IMR-90 (cell line): ENCODE measurements at regions not wholly inside any gene's neighbourhood (a gene's known extent, or its start where the extent isn't known, plus 50 kb on each side); places are given as distances from the start of the nearest gene placed in this dataset.

Experiments
- ATAC-seq: fragments of 200-7000 bp; cut with Tn5 transposase; 2 replicates; pipeline ENCODE4 v1.9.1; 2020; ENCODE audit warnings: low read depth, mild to moderate bottlenecking, moderate library complexity
- BruUV-seq: library from RNA; stranded (reverse); fragments of 400-500 nt; replicated peaks from 2 replicates; lab custom pipeline; 2021; lab: Mats Ljungman, UMichigan
- CTCF ChIA-PET: fragments of 300-600 bp; formaldehyde crosslinking; extraction: SDS; loops from one replicate; lab custom pipeline; 2021; ENCODE audit warnings: antibody characterized with exemption; lab: Yijun Ruan, JAX
- POLR2A ChIA-PET: fragments of 300-600 bp; sonication (Branson Sonifier 250); formaldehyde crosslinking; loops from one replicate; lab custom pipeline; 2022; ENCODE audit warnings: antibody characterized with exemption; ENCODE audit not compliant: unreplicated experiment; lab: Charles Lee
- DNase-seq: peaks from one replicate; pipeline ENCODE4 v3.0.0; 2013
- H2AFZ ChIP-seq: replicated peaks from 2 replicates; pipeline ENCODE3; 2013; ENCODE audit warnings: low read length, mild to moderate bottlenecking; ENCODE audit not compliant: poor library complexity
- H2AK5ac ChIP-seq: 2 replicates; pipeline ENCODE4 v1.6.1; 2013; ENCODE audit warnings: low read depth, low read length, inconsistent platforms
- H2AK9ac ChIP-seq: replicated peaks from 2 replicates; pipeline ENCODE3; 2013; ENCODE audit warnings: mild to moderate bottlenecking, low read depth, low read length, moderate library complexity; ENCODE audit not compliant: poor library complexity
- H2BK120ac ChIP-seq: 2 replicates; pipeline ENCODE4 v1.6.1; 2013; ENCODE audit warnings: low read depth, low read length, inconsistent platforms
- H2BK15ac ChIP-seq: 3 replicates; pipeline ENCODE4 v1.6.1; 2013; ENCODE audit warnings: low read depth, low read length, inconsistent platforms
- H2BK20ac ChIP-seq: 2 replicates; pipeline ENCODE4 v1.6.1; 2013; ENCODE audit warnings: low read depth, mild to moderate bottlenecking, inconsistent platforms, low read length, moderate library complexity
- H2BK5ac ChIP-seq: 2 replicates; pipeline ENCODE4 v1.6.1; 2013; ENCODE audit warnings: mild to moderate bottlenecking, low read depth, low read length, inconsistent platforms; ENCODE audit not compliant: poor library complexity, severe bottlenecking
- H3K14ac ChIP-seq: replicated peaks from 2 replicates; pipeline ENCODE4 v1.6.1; 2013; ENCODE audit warnings: low read depth, low read length, inconsistent platforms
- H3K18ac ChIP-seq: 2 replicates; pipeline ENCODE4 v1.6.1; 2013; ENCODE audit warnings: low read depth, low read length, control low read depth
- H3K23ac ChIP-seq: 2 replicates; pipeline ENCODE4 v1.6.1; 2013; ENCODE audit warnings: low read depth, low read length, inconsistent platforms
- H3K27ac ChIP-seq: 2 replicates; pipeline ENCODE4 v1.5.1; 2013; ENCODE audit warnings: mild to moderate bottlenecking, control low read depth, low read length; ENCODE audit not compliant: insufficient read depth
- H3K27me3 ChIP-seq: 2 replicates; pipeline ENCODE4 v1.6.1; 2013; ENCODE audit warnings: low read length; ENCODE audit not compliant: control insufficient read depth, insufficient read depth
- H3K36me3 ChIP-seq: 2 replicates; pipeline ENCODE4 v1.6.1; 2013; ENCODE audit warnings: low read length, mixed read lengths; ENCODE audit not compliant: control insufficient read depth, insufficient read depth
- H3K4ac ChIP-seq: 2 replicates; pipeline ENCODE4 v1.6.1; 2013; ENCODE audit warnings: low read depth, low read length, inconsistent platforms
- H3K4me1 ChIP-seq: 2 replicates; pipeline ENCODE4 v1.6.1; 2013; ENCODE audit warnings: low read length, mixed read lengths; ENCODE audit not compliant: control insufficient read depth, insufficient read depth
- H3K4me2 ChIP-seq: 2 replicates; pipeline ENCODE4 v1.6.1; 2013; ENCODE audit warnings: low read depth, mild to moderate bottlenecking, control low read depth, low read length, moderate library complexity
- H3K4me3 ChIP-seq: 2 replicates; pipeline ENCODE4 v1.5.1; 2013; ENCODE audit warnings: low read depth, mild to moderate bottlenecking, control low read depth, low read length, moderate library complexity; ENCODE audit not compliant: insufficient read depth
- H3K56ac ChIP-seq: 2 replicates; pipeline ENCODE4 v1.6.1; 2013; ENCODE audit warnings: low read length, inconsistent platforms; ENCODE audit not compliant: insufficient read depth; ENCODE audit errors: extremely low read depth
- H3K79me1 ChIP-seq, 2 experiments: 2 replicates each; pipeline ENCODE4 v1.6.1; 2013; ENCODE audit warnings: low read length in 2 of 2, inconsistent platforms in 1 of 2, low read depth in 1 of 2
- H3K9ac ChIP-seq: 2 replicates; pipeline ENCODE4 v1.6.1; 2013; ENCODE audit warnings: low read depth, low read length, control low read depth
- H3K9me1 ChIP-seq: 2 replicates; pipeline ENCODE4 v1.6.1; 2013; ENCODE audit warnings: low read length, inconsistent platforms; ENCODE audit not compliant: insufficient read depth
- H3K9me3 ChIP-seq: 2 replicates; pipeline ENCODE4 v1.6.1; 2013; ENCODE audit warnings: low read length; ENCODE audit not compliant: control insufficient read depth, insufficient read depth
- H4K20me1 ChIP-seq: 2 replicates; pipeline ENCODE4 v1.6.1; 2013; ENCODE audit warnings: low read length, inconsistent platforms; ENCODE audit not compliant: insufficient read depth
- H4K5ac ChIP-seq: 2 replicates; pipeline ENCODE4 v1.6.1; 2013; ENCODE audit warnings: mild to moderate bottlenecking, low read depth, low read length, control low read depth
- H4K8ac ChIP-seq, 2 experiments: 2 replicates each; pipeline ENCODE4 v1.6.1; 2013; ENCODE audit warnings: low read depth in 2 of 2, low read length in 2 of 2, control low read depth in 1 of 2, inconsistent platforms in 1 of 2
- H4K91ac ChIP-seq: 2 replicates; pipeline ENCODE4 v1.6.1; 2013; ENCODE audit warnings: low read depth, low read length, inconsistent platforms; ENCODE audit not compliant: insufficient read depth
- BHLHE40 ChIP-seq: fragments of 150-350 bp; IDR thresholded peaks from 2 replicates; pipeline ENCODE4 v1.6.1; 2016; ENCODE audit warnings: mild to moderate bottlenecking, low read depth, low read length
- CEBPB ChIP-seq: IDR thresholded peaks from 2 replicates; pipeline ENCODE4 v1.6.1; 2012; ENCODE audit warnings: low read depth, low read length, improper control_type of control experiment
- CHD1 ChIP-seq: IDR thresholded peaks from 2 replicates; pipeline ENCODE4 v1.6.1; 2012; ENCODE audit warnings: low read depth, low read length, improper control_type of control experiment
- CTCF ChIP-seq: conservative IDR thresholded peaks from 2 replicates; pipeline ENCODE4 v1.5.1; 2012; ENCODE audit warnings: mild to moderate bottlenecking, low read depth, low read length, improper control_type of control experiment
- ELK1 ChIP-seq: fragments of 150-350 bp; IDR thresholded peaks from 2 replicates; pipeline ENCODE4 v1.6.1; 2016; ENCODE audit warnings: low read depth, mild to moderate bottlenecking, low read length, moderate library complexity, borderline replicate concordance
- FOS ChIP-seq: fragments of 150-350 bp; IDR thresholded peaks from 2 replicates; pipeline ENCODE4 v1.6.1; 2016; ENCODE audit warnings: low read depth, low read length
- MAFK ChIP-seq: IDR thresholded peaks from 2 replicates; pipeline ENCODE4 v1.6.1; 2012; ENCODE audit warnings: low read depth, low read length, improper control_type of control experiment
- MAZ ChIP-seq: IDR thresholded peaks from 2 replicates; pipeline ENCODE4 v1.6.1; 2012; ENCODE audit warnings: low read depth, mild to moderate bottlenecking, low read length, improper control_type of control experiment, moderate library complexity, borderline replicate concordance
- MXI1 ChIP-seq: IDR thresholded peaks from 2 replicates; pipeline ENCODE4 v1.6.1; 2012; ENCODE audit warnings: low read depth, mild to moderate bottlenecking, low read length, moderate library complexity, borderline replicate concordance
- NFE2L2 ChIP-seq: fragments of 150-350 bp; IDR thresholded peaks from 2 replicates; pipeline ENCODE4 v1.6.1; 2016; ENCODE audit warnings: low read depth, mild to moderate bottlenecking, low read length
- POLR2A ChIP-seq: IDR thresholded peaks from 2 replicates; pipeline ENCODE4 v1.6.1; 2012; ENCODE audit warnings: mild to moderate bottlenecking, low read depth, low read length
- RAD21 ChIP-seq: IDR thresholded peaks from 2 replicates; pipeline ENCODE4 v1.6.1; 2012; ENCODE audit warnings: low read length, improper control_type of control experiment
- RCOR1 ChIP-seq: IDR thresholded peaks from 2 replicates; pipeline ENCODE4 v1.6.1; 2012; ENCODE audit warnings: mild to moderate bottlenecking, low read length, improper control_type of control experiment; ENCODE audit not compliant: insufficient replicate concordance
- RFX5 ChIP-seq: IDR thresholded peaks from 2 replicates; pipeline ENCODE4 v1.8.0; 2012; ENCODE audit warnings: low read depth, mild to moderate bottlenecking, low read length, moderate library complexity
- SMC3 ChIP-seq: fragments of 150-350 bp; IDR thresholded peaks from 2 replicates; pipeline ENCODE4 v1.6.1; 2016; ENCODE audit warnings: low read depth, mild to moderate bottlenecking, antibody characterized with exemption, low read length, moderate library complexity
- USF2 ChIP-seq: fragments of 150-350 bp; IDR thresholded peaks from 2 replicates; pipeline ENCODE4 v1.6.1; 2017; ENCODE audit warnings: mild to moderate bottlenecking, antibody characterized with exemption, low read length, low read depth
- WGBS, 2 experiments: methylation state at CpG; one replicate each; pipeline versions ENCODE4 v1.1.5 to v1.1.7; 2013; ENCODE audit warnings: missing lambda C conversion rate in 2 of 2; ENCODE audit not compliant: insufficient read length in 1 of 2; ENCODE audit errors: extremely low coverage in 2 of 2; 5-methylcytosine and 5-hydroxymethylcytosine counted together
- dilution Hi-C: fragments of 300-500 bp; cut with HindIII; formaldehyde crosslinking; loops from one replicate; pipeline ENCODE4 v1.14.3; 2018; ENCODE audit warnings: low sequenced_read_pairs; ENCODE audit not compliant: unreplicated experiment
- in situ Hi-C: fragments of 300-500 bp; cut with MboI; formaldehyde crosslinking; loops from 3 replicates; pipeline ENCODE4 v1.14.3; 2019; ENCODE audit warnings: low sequenced_read_pairs, inconsistent platforms, mixed read lengths
- intact Hi-C: fragments of 100-400 bp; cut with micrococcal nuclease; formaldehyde crosslinking; loops from 2 replicates; pipeline ENCODE4 v1.10.0; 2022

GRCh38 chr2:193776988-193777387 is 1582.3 kb upstream of the TMEFF2 start:
- no peaks in the 10 kb centered on the region for H3K9me1 ChIP-seq
- no peaks in the 10 kb centered on the region for H3K36me3 ChIP-seq
- H2AFZ ChIP-seq: no peak overlapping the region
- H2BK15ac ChIP-seq: no peak overlapping the region
- DNase-seq (no peak), ATAC-seq (no peak)
- BruUV-seq: no TSS peak
- no peak overlapping the region for H2AK5ac ChIP-seq
- no peaks in the 10 kb centered on the region for H4K20me1 ChIP-seq
- CTCF ChIA-PET: no interaction called here
- no peak overlapping the region for H3K23ac ChIP-seq
- no peaks in the 10 kb centered on the region for H3K4me1 ChIP-seq
- H2AK9ac ChIP-seq: no peak overlapping the region
- H3K14ac ChIP-seq: no peak overlapping the region
- no peak overlapping the region for H2BK5ac ChIP-seq
- no peak overlapping the region for H3K4ac ChIP-seq
- no CpG with 5 or more reads among the region's 1 CpG for WGBS, 2 experiments
- H4K5ac ChIP-seq: no peak overlapping the region
- H3K27me3 ChIP-seq: no peaks in the 10 kb centered on the region
- no peak overlapping the region for H4K8ac ChIP-seq
- no peak overlapping the region for H3K9ac ChIP-seq
- no peak overlapping the region for H3K4me2 ChIP-seq
- H3K18ac ChIP-seq: no peak overlapping the region
- dilution Hi-C loops (no loop called here), in situ Hi-C loops (no loop called here), intact Hi-C loops (no loop called here)
- no peaks in the 10 kb centered on the region for H3K79me1 ChIP-seq
- no peak overlapping the region for H3K4me3 ChIP-seq
- no peak overlapping the region for H2BK120ac ChIP-seq
- H3K27ac ChIP-seq: no peak overlapping the region
- POLR2A ChIA-PET: no interaction called here
- TF ChIP-seq MAZ (no peak), RAD21 (no peak), MAFK (no peak), POLR2A (no peak), CEBPB (no peak), BHLHE40 (no peak), NFE2L2 (no peak), SMC3 (no peak), MXI1 (no peak), CTCF (no peak), ELK1 (no peak), CHD1 (no peak), RFX5 (no peak), RCOR1 (no peak), FOS (no peak), USF2 (no peak)
- no peak overlapping the region for H4K91ac ChIP-seq
- H2BK20ac ChIP-seq: no peak overlapping the region
- H3K56ac ChIP-seq: no peak overlapping the region
- no peaks in the 10 kb centered on the region for H3K9me3 ChIP-seq
